ENCODE measurements at regions not wholly inside any gene's neighbourhood (a gene's known extent, or its start where the extent isn't known, plus 50 kb on each side); places are given as distances from the start of the nearest gene placed in this dataset.

DNA sequence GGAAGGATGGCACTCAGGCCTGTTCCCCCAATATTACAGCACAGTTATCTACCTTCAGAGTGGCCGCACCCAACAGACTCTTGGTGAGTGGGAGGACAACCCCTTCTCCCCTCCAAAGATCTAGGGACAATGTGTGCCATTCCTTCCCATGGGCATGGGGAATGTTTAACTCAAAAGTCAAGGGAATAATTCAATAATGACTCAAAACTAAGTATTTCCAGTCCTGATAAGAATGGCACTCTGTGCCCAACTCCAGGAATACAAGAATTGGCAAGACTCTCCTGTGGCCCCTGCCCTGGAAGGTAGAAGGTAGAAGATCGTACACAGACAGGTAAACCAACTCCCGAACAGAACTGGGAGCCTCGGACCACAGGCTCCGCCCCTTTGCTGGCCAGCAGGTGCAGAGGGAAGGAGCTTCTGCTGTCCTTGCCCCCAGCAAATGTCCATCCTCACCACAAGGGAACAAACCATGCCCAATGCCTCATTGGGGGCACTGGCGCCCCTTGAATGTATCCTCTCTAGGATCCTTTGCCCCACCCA is 514.0 kb downstream of the NPHP4 start:
- TF ChIP-seq NFIC (IDR thresholded peaks at IDR 0.05) (no peak), CEBPB (IDR thresholded peaks at IDR 0.05) (no peak), USF1 (IDR thresholded peaks at IDR 0.05) (no peak), RAD21 (IDR thresholded peaks at IDR 0.05; ENCODE audit: low read depth) (no peak), EP300 (IDR thresholded peaks at IDR 0.05; ENCODE audit: borderline replicate concordance) (no peak), YY1 (IDR thresholded peaks at IDR 0.05; ENCODE audit: low read depth) (no peak), MAX (IDR thresholded peaks at IDR 0.05) (no peak), FOXM1 (IDR thresholded peaks at IDR 0.05; ENCODE audit: borderline replicate concordance, low read depth) (no peak)
- TF ChIP-seq, protein P1, sequence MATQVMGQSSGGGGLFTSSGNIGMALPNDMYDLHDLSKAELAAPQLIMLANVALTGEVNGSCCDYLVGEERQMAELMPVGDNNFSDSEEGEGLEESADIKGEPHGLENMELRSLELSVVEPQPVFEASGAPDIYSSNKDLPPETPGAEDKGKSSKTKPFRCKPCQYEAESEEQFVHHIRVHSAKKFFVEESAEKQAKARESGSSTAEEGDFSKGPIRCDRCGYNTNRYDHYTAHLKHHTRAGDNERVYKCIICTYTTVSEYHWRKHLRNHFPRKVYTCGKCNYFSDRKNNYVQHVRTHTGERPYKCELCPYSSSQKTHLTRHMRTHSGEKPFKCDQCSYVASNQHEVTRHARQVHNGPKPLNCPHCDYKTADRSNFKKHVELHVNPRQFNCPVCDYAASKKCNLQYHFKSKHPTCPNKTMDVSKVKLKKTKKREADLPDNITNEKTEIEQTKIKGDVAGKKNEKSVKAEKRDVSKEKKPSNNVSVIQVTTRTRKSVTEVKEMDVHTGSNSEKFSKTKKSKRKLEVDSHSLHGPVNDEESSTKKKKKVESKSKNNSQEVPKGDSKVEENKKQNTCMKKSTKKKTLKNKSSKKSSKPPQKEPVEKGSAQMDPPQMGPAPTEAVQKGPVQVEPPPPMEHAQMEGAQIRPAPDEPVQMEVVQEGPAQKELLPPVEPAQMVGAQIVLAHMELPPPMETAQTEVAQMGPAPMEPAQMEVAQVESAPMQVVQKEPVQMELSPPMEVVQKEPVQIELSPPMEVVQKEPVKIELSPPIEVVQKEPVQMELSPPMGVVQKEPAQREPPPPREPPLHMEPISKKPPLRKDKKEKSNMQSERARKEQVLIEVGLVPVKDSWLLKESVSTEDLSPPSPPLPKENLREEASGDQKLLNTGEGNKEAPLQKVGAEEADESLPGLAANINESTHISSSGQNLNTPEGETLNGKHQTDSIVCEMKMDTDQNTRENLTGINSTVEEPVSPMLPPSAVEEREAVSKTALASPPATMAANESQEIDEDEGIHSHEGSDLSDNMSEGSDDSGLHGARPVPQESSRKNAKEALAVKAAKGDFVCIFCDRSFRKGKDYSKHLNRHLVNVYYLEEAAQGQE (IDR thresholded peaks at IDR 0.05; ENCODE audit: low read depth) = no peak

DNA sequence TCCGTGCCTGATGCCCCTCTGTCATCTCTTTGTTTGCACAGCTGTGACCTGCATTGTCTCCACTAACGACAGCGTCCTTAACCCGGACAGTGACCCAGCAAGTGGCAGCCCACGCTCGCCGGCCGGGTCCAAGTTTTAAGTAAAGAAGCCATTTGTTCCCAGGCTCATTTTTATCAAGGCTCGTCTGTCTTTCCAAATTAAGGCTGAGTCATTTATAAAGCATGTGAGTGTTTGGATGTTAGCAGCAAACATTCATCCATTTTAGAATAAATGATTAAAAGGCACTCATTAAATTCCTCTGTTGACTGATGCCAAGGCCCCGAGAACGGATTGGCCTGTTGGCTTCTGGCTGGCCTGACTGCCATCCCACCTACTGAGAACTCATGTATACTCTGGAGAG is 514.5 kb downstream of the NPHP4 start:
- TF ChIP-seq YY1 (IDR thresholded peaks at IDR 0.05; ENCODE audit: low read depth) (no peak), TAF1 (IDR thresholded peaks at IDR 0.05; ENCODE audit: low read depth) (no peak), EP300 (IDR thresholded peaks at IDR 0.05; ENCODE audit: borderline replicate concordance) (no peak), ZBTB7A (IDR thresholded peaks at IDR 0.05; ENCODE audit: low read depth) (no peak), NFIC (IDR thresholded peaks at IDR 0.05) (no peak), CEBPB (IDR thresholded peaks at IDR 0.05) (no peak), EGR1 (IDR thresholded peaks at IDR 0.05) (no peak), CREB1 (IDR thresholded peaks at IDR 0.05; ENCODE audit: low read depth) (no peak), FOXM1 (IDR thresholded peaks at IDR 0.05; ENCODE audit: borderline replicate concordance, low read depth) (no peak)

GRCh38 chr1:5475572-5475971 is 516.7 kb downstream of the NPHP4 start:
- TF ChIP-seq EGR1 (IDR thresholded peaks at IDR 0.05) = no peak
- no peak for TF ChIP-seq RAD21 (IDR thresholded peaks at IDR 0.05; ENCODE audit: low read depth)
- TF ChIP-seq CEBPB (IDR thresholded peaks at IDR 0.05) = no peak
- no peak for TF ChIP-seq CREB1 (IDR thresholded peaks at IDR 0.05; ENCODE audit: low read depth)
- no peak for TF ChIP-seq YY1 (IDR thresholded peaks at IDR 0.05; ENCODE audit: low read depth)
- no peak for TF ChIP-seq NFIC (IDR thresholded peaks at IDR 0.05)
- no peak for TF ChIP-seq TAF1 (IDR thresholded peaks at IDR 0.05; ENCODE audit: low read depth)
- TF ChIP-seq EP300 (IDR thresholded peaks at IDR 0.05; ENCODE audit: borderline replicate concordance) = no peak
- no peak for TF ChIP-seq ZBTB7A (IDR thresholded peaks at IDR 0.05; ENCODE audit: low read depth)
- no peak for TF ChIP-seq USF1 (IDR thresholded peaks at IDR 0.05)
- no peak for TF ChIP-seq FOXM1 (IDR thresholded peaks at IDR 0.05; ENCODE audit: borderline replicate concordance, low read depth)
- TF ChIP-seq TCF12 (IDR thresholded peaks at IDR 0.05; ENCODE audit: low read depth) = no peak

- TF ChIP-seq MAX (IDR thresholded peaks at IDR 0.05) (no peak), TEAD4 (IDR thresholded peaks at IDR 0.05) (no peak)
- TF ChIP-seq, protein P1 (IDR thresholded peaks at IDR 0.05; ENCODE audit: low read depth) = no peak
Observed at GRCh38 chr1:5473268-5473667, 519.0 kb downstream of the NPHP4 start.

DNA sequence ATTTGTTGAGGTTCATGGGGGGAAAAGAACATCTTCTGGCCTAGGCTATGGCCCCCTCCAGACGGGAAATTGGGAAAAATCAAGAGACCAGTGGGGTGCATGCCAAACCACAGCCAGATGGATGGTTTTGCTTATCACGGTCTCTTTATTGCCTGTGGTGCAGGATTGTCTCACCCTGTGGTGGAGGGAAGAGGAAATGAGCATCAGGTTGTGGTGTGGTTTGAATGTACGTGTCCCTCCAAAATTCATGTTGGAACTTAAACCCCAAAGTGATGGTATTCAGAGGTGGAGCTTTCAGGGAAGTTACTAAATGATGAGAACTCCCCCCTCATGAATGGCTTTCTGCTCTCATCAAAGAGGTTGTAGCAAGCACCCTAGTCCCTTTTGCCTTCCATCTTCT is 525.7 kb downstream of the NPHP4 start:
- no peak for TF ChIP-seq TCF12 (IDR thresholded peaks at IDR 0.05; ENCODE audit: low read depth)
- no peak for TF ChIP-seq CEBPB (IDR thresholded peaks at IDR 0.05)

DNA sequence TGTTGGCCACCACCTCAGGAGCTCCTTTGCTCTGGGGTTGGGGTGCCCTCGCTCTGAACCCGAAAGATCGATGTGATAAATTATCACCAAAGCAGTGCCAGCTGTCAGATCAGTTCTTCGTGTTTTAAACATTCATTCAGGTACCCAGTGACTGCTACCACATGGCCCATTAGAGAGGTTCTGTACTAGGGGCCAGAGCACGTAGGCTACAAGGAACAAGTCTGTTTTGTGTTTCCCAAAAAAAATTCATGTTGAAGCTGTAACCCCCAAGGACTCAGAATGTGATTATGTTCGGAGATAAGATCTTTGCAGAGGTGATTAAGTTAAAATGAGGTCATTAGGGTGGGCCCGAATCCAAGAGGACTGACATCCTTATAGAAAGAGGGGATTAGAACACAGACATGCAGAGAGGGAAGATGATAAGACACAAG is 526.9 kb downstream of the NPHP4 start:
- TF ChIP-seq ZBTB7A (IDR thresholded peaks at IDR 0.05; ENCODE audit: low read depth) = no peak
- no peak for TF ChIP-seq MAX (IDR thresholded peaks at IDR 0.05)
- no peak for TF ChIP-seq NFIC (IDR thresholded peaks at IDR 0.05)
- no peak for TF ChIP-seq EP300 (IDR thresholded peaks at IDR 0.05; ENCODE audit: borderline replicate concordance)
- TF ChIP-seq, protein P1 (IDR thresholded peaks at IDR 0.05; ENCODE audit: low read depth) = no peak
- TF ChIP-seq EGR1 (IDR thresholded peaks at IDR 0.05) = no peak
- TF ChIP-seq RAD21 (IDR thresholded peaks at IDR 0.05; ENCODE audit: low read depth) = no peak
- no peak for TF ChIP-seq TCF12 (IDR thresholded peaks at IDR 0.05; ENCODE audit: low read depth)
- no peak for TF ChIP-seq FOXM1 (IDR thresholded peaks at IDR 0.05; ENCODE audit: borderline replicate concordance, low read depth)
- TF ChIP-seq USF1 (IDR thresholded peaks at IDR 0.05) = no peak
- no peak for TF ChIP-seq CREB1 (IDR thresholded peaks at IDR 0.05; ENCODE audit: low read depth)
- TF ChIP-seq TEAD4 (IDR thresholded peaks at IDR 0.05) = no peak
- TF ChIP-seq TAF1 (IDR thresholded peaks at IDR 0.05; ENCODE audit: low read depth) = no peak
- TF ChIP-seq YY1 (IDR thresholded peaks at IDR 0.05; ENCODE audit: low read depth) = no peak
- no peak for TF ChIP-seq CEBPB (IDR thresholded peaks at IDR 0.05)

All from Ishikawa (cell line).